HAP-1 (cell line): ENCODE measurements at regions not wholly inside any gene's neighbourhood (a gene's known extent, or its start where the extent isn't known, plus 50 kb on each side); places are given as distances from the start of the nearest gene placed in this dataset.
A peak's percentile ranks its signal among the peaks of the same experiment; 100 is the strongest.

ENCODE experiments used
- DNase-seq, 2 experiments: peaks; one replicate each; pipeline ENCODE4 v3.0.0-alpha.2; 2016 to 2020; ENCODE audit warnings: low spot score in 2 of 2
- H3K27me3 ChIP-seq: fragments of 250-450 bp; sonication (Bioruptor Pico); 2 replicates; pipeline ENCODE4 v1.5.1; 2020; ENCODE audit warnings: low read depth, mild to moderate bottlenecking, moderate library complexity
- H3K36me3 ChIP-seq: fragments of 250-450 bp; sonication (Bioruptor Pico); replicated peaks from 2 replicates; pipeline ENCODE4 v1.5.1; 2020; ENCODE audit warnings: mild to moderate bottlenecking
- H3K4me1 ChIP-seq: fragments of 250-450 bp; sonication (Bioruptor Pico); 2 replicates; pipeline ENCODE4 v1.5.1; 2020; ENCODE audit warnings: mild to moderate bottlenecking
- H3K4me3 ChIP-seq: fragments of 250-450 bp; sonication (Bioruptor Pico); 2 replicates; pipeline ENCODE4 v1.5.1; 2020; ENCODE audit warnings: mild to moderate bottlenecking, moderate library complexity
- H3K9me3 ChIP-seq: fragments of 250-450 bp; sonication (Bioruptor Pico); 2 replicates; pipeline ENCODE4 v1.5.1; 2020; ENCODE audit warnings: mild to moderate bottlenecking, moderate library complexity
- in situ Hi-C: fragments of 300-500 bp; cut with MboI; formaldehyde crosslinking; loops from 3 replicates; pipeline ENCODE4 v1.14.3; 2020; ENCODE audit warnings: low sequenced_read_pairs, inconsistent platforms, mixed read lengths

GRCh38 chr10:118246332-118247295, 95.5 kb downstream of the FAM204A start:
- Histone ChIP-seq H3K27me3 (peaks cover 46% of the 10 kb centered on the region), H3K4me3 (no peak overlapping the region), H3K4me1 (no peaks in the 10 kb centered on the region), H3K9me3 (no peaks in the 10 kb centered on the region), H3K36me3 (no peaks in the 10 kb centered on the region)
- DNase-seq, result no peak
- in situ Hi-C loops, result loop anchor here (25.0 kb wide), 2 partner anchors 384 to 1034 kb away; no protein-coding TSS in a partner anchor

DNA sequence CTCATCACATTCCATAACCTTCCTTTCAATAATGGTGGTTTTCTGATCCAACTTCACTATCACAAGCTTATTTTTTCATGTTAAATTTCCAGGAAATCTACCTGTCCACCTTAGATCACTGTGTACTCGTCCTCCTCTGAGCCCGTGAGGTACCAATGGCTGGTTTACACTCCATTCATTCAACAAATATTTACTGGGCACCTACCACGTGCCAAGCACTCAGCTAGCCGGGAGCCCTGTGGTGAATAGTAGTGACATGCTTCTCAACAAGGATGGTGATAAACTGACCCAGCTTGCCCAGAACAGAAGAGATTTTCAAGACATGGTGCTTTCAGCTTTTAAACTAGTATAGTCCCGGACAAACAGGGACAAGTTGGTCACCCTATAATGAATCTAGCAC, 98.2 kb downstream of the FAM204A start:
- H3K27me3 ChIP-seq, result peaks cover 44% of the 10 kb centered on the region
- no peak for DNase-seq
- no peaks in the 10 kb centered on the region for H3K36me3 ChIP-seq

GRCh38 chr10:118241229-118242137, 100.6 kb downstream of the FAM204A start:
- Histone ChIP-seq H3K4me1 (no peaks in the 10 kb centered on the region), H3K9me3 (no peaks in the 10 kb centered on the region), H3K27me3 (peaks cover 35% of the 10 kb centered on the region), H3K36me3 (no peaks in the 10 kb centered on the region), H3K4me3 (no peak overlapping the region)
- DNase-seq, result peak; percentile 71 to 84
- in situ Hi-C loops, result loop anchor here (25.0 kb wide), 2 partner anchors 379 to 1029 kb away; no protein-coding TSS in a partner anchor

More for the DNA sequence above, 98.2 kb downstream of the FAM204A start:
- no peaks in the 10 kb centered on the region for H3K4me1 ChIP-seq
- H3K4me3 ChIP-seq, result no peak overlapping the region
- in situ Hi-C loops, result loop anchor here (25.0 kb wide), 2 partner anchors 382 to 1032 kb away; no protein-coding TSS in a partner anchor
- H3K9me3 ChIP-seq, result no peaks in the 10 kb centered on the region

GRCh38 chr10:118239236-118239630, 102.9 kb downstream of the FAM204A start:
- in situ Hi-C loops, result loop anchor here (5.0 to 25.0 kb wide), 3 partner anchors 377 to 1027 kb away; partner anchors contain the start of gene EMX2
- Histone ChIP-seq H3K9me3 (no peaks in the 10 kb centered on the region), H3K4me1 (no peaks in the 10 kb centered on the region), H3K27me3 (peaks cover 32% of the 10 kb centered on the region), H3K4me3 (no peak overlapping the region), H3K36me3 (no peaks in the 10 kb centered on the region)
- no peak for DNase-seq

DNA sequence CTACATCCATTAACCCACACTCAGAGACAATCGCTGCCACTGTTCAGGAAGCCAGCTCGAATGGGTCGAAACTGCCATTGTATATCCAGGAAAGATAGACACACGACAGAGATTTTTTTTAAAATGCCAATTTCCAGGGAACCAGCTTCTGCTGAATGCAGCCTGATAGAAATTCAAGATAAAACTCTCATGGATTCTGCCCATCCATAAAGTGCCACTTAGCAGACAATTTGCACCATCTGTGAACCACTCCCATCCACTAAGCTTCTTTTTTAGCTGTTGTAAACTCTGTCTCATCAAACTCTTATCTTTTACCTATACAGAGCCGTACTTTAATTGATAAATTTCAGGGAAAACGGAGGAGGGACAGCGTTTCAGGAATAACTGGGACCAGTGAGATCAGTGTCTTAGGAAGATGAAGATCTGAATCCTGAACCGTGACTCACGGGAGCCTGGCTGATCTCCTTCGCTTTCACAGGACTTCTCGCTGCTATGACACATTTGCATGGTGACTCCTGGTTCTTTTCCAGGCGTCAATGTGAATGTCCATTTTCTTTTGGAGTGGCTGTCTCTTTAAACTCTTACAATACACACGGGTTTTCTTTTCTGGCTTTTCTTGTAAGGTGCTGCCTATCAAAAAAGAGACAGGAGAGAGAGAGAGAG, 103.4 kb downstream of the FAM204A start:
- in situ Hi-C loops, result loop anchor here (5.0 to 25.0 kb wide), 3 partner anchors 376 to 1026 kb away; partner anchors contain the start of gene EMX2
- H3K27me3 ChIP-seq, result peaks cover 27% of the 10 kb centered on the region
- no peaks in the 10 kb centered on the region for H3K36me3 ChIP-seq
- no peaks in the 10 kb centered on the region for H3K4me1 ChIP-seq
- H3K9me3 ChIP-seq, result no peaks in the 10 kb centered on the region
- no peak overlapping the region for H3K4me3 ChIP-seq
- no peak for DNase-seq

- H3K27me3 ChIP-seq, result peaks cover 19% of the 10 kb centered on the region
- in situ Hi-C loops, result loop anchor here (5.0 to 25.0 kb wide), 3 partner anchors 376 to 1026 kb away; partner anchors contain the start of gene EMX2
- H3K4me3 ChIP-seq, result no peak overlapping the region
- H3K9me3 ChIP-seq, result no peaks in the 10 kb centered on the region
- H3K36me3 ChIP-seq, result no peaks in the 10 kb centered on the region
- DNase-seq, result no peak
- H3K4me1 ChIP-seq, result no peaks in the 10 kb centered on the region
These were observed 104.2 kb downstream of the FAM204A start for GRCh38 chr10:118237930-118238329.

- Histone ChIP-seq H3K27me3 (0 out of 2 replicates have a peak, but pooled peaks cover 4% of the 10 kb centered on the region), H3K4me1 (no peaks in the 10 kb centered on the region), H3K9me3 (no peaks in the 10 kb centered on the region), H3K4me3 (no peak overlapping the region), H3K36me3 (no peaks in the 10 kb centered on the region)
- no peak for DNase-seq
- in situ Hi-C loops, result loop anchor here (5.0 to 25.0 kb wide), 3 partner anchors 372 to 1022 kb away; partner anchors contain the start of gene EMX2
These were observed 107.4 kb downstream of the FAM204A start for GRCh38 chr10:118234683-118235082.

DNA sequence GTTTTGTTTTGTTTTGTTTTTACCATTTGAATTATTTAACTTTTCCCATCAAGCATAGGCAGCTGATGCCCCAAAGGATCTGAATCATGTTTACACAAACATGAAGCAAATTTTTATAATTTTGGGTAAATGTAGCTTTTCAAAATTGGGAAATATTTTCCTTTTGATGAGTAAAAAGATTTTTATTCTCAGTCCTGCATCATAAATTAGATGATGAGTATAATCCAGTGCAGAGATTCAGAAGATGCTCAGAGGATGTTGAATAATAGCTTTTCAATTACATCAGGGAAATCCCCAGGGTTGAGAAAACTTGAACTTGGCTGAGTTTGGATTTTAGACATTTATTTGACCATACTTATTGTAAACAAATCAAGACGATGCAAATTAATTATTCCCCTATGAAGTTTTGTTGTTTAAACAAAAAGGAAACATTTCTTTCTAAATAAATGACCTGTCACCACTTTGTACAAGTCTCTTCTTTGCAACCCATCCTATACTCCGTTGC, 121.7 kb downstream of the FAM204A start:
- Histone ChIP-seq H3K9me3 (no peaks in the 10 kb centered on the region), H3K4me1 (no peaks in the 10 kb centered on the region), H3K27me3 (no peaks in the 10 kb centered on the region), H3K4me3 (no peak overlapping the region), H3K36me3 (no peaks in the 10 kb centered on the region)
- DNase-seq, result no peak
- in situ Hi-C loops, result no loop called here

GRCh38 chr10:118218562-118218961, 123.6 kb downstream of the FAM204A start:
- in situ Hi-C loops, result no loop called here
- Histone ChIP-seq H3K9me3 (no peaks in the 10 kb centered on the region), H3K27me3 (no peaks in the 10 kb centered on the region), H3K4me1 (no peaks in the 10 kb centered on the region), H3K36me3 (no peaks in the 10 kb centered on the region), H3K4me3 (no peak overlapping the region)
- DNase-seq, result no peak

GRCh38 chr10:118216571-118217170, 125.5 kb downstream of the FAM204A start:
- in situ Hi-C loops, result no loop called here
- Histone ChIP-seq H3K27me3 (no peaks in the 10 kb centered on the region), H3K4me3 (no peak overlapping the region), H3K9me3 (no peaks in the 10 kb centered on the region), H3K36me3 (no peaks in the 10 kb centered on the region), H3K4me1 (no peaks in the 10 kb centered on the region)
- DNase-seq, result no peak

DNA sequence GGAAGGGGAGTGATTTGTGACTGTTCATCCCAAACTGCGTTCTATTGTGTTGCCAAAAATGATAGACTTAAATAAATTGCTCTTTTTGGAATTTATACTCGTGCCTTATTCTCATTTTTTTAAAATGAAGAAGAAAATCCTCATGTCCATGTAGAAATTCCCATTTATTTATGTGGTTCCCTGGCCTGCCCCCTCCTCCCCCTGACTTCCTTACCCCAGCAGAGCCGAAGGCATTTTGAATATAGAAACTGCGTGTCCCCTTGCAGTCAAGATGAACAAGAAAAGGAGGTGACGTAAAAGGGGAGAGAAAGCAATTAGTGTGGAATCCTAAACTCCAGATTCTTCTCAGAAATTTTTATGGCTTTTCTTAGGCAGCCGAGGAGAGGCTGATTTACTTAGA, 126.1 kb downstream of the FAM204A start:
- in situ Hi-C loops, result no loop called here
- Histone ChIP-seq H3K9me3 (no peaks in the 10 kb centered on the region), H3K4me3 (no peak overlapping the region), H3K27me3 (no peaks in the 10 kb centered on the region), H3K4me1 (no peaks in the 10 kb centered on the region), H3K36me3 (no peaks in the 10 kb centered on the region)
- DNase-seq, result no peak

- Histone ChIP-seq H3K36me3 (no peaks in the 10 kb centered on the region), H3K9me3 (no peaks in the 10 kb centered on the region), H3K4me1 (no peaks in the 10 kb centered on the region), H3K4me3 (no peak overlapping the region), H3K27me3 (no peaks in the 10 kb centered on the region)
- in situ Hi-C loops, result no loop called here
- DNase-seq, result no peak
These were observed 127.3 kb downstream of the FAM204A start for GRCh38 chr10:118214776-118215175.
